Lung (tissue), 11 donors: ENCODE measurements at regions not wholly inside any gene's neighbourhood (a gene's known extent, or its start where the extent isn't known, plus 50 kb on each side); places are given as distances from the start of the nearest gene placed in this dataset.

Source experiments
- ATAC-seq: fragments of 200-7000 bp; cut with Tn5 transposase; one replicate; pipeline ENCODE4 v1.9.1; 2020; ENCODE audit warnings: moderate number of reproducible peaks; ENCODE audit not compliant: insufficient read depth, low FRiP score
- DNase-seq, 3 donors: peaks; one replicate each; pipeline ENCODE4 v3.0.0-alpha.2; 2013 to 2017
- H3K27ac ChIP-seq, 2 donors: one replicate each; pipeline ENCODE4 v1.5.1; 2013; ENCODE audit warnings: mild to moderate bottlenecking in 2 of 2, moderate library complexity in 2 of 2, control low read depth in 1 of 2, inconsistent platforms in 1 of 2, low read depth in 1 of 2, low read length in 1 of 2
- H3K27me3 ChIP-seq, 3 donors: one replicate each; pipeline ENCODE4 v1.5.1; 2013; ENCODE audit warnings: low read length in 2 of 3; ENCODE audit not compliant: control insufficient read depth in 3 of 3, insufficient read depth in 3 of 3
- H3K36me3 ChIP-seq, 4 donors: one replicate each; pipeline ENCODE4 v1.5.1; 2013; ENCODE audit warnings: low read length in 4 of 4, mild to moderate bottlenecking in 1 of 4, moderate library complexity in 1 of 4; ENCODE audit not compliant: control insufficient read depth in 4 of 4, insufficient read depth in 4 of 4
- H3K4me1 ChIP-seq, 5 donors: one replicate each; pipeline ENCODE4 v1.5.1; 2013; ENCODE audit warnings: low read length in 5 of 5, mild to moderate bottlenecking in 2 of 5, moderate library complexity in 1 of 5; ENCODE audit not compliant: control insufficient read depth in 5 of 5, insufficient read depth in 5 of 5
- H3K4me3 ChIP-seq: one replicate; pipeline ENCODE4 v1.5.1; 2013; ENCODE audit warnings: mild to moderate bottlenecking, control low read depth, moderate library complexity
- H3K9ac ChIP-seq, 2 donors: one replicate each; pipeline ENCODE4 v1.5.1; 2013; ENCODE audit warnings: low read length in 2 of 2, control low read depth in 1 of 2; ENCODE audit not compliant: insufficient read depth in 1 of 2
- H3K9me3 ChIP-seq, 4 donors: one replicate each; pipeline ENCODE4 v1.5.1; 2013; ENCODE audit warnings: low read length in 3 of 4, mild to moderate bottlenecking in 1 of 4, moderate library complexity in 1 of 4; ENCODE audit not compliant: control insufficient read depth in 4 of 4, insufficient read depth in 3 of 4
- WGBS, 2 donors: extraction: QIAGEN DNeasy Blood & Tissue Kit; methylation state at CpG; one replicate each; pipeline ENCODE4 v1.1.7; 2013; 5-methylcytosine and 5-hydroxymethylcytosine counted together
- TF ChIP-seq, protein P1 (sequence below): IDR thresholded peaks from 2 replicates; pipeline ENCODE4 v1.5.1; 2012; ENCODE audit warnings: mild to moderate bottlenecking; ENCODE audit errors: control extremely low read depth, extremely low read depth
- donor health status: control.
- donor health status: control.
- donor health status: Bipolar disorder and iron deficiency.
- donor health status: healthy.
- donor health status: DM: yes; HTN: yes; CAD: no.

DNA sequence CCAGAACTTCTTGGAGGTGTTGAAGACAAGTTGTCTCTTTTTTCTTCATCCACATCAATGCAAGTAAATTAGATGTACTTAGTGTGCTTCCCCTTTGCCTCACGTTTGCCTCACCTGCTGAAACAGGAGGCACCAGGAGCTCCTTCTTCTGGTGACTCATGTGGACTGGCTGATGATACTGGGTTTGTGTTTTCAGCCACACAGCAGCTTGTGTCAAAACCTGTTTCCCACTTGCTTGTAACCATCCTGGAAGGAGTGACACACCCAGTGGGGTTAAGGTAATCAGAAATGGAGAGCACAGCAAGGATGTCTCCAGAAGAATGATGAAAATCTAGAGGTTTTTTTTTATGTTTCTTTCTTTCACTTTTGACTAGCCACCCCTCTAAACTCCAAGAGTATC is 143.3 kb upstream of the RBMS3 start:
- WGBS, 2 donors = 71 to 79% methylated on average over 1 of the region's 1 CpG
- no peak overlapping the region for H3K27ac ChIP-seq
- TF ChIP-seq, protein P1, sequence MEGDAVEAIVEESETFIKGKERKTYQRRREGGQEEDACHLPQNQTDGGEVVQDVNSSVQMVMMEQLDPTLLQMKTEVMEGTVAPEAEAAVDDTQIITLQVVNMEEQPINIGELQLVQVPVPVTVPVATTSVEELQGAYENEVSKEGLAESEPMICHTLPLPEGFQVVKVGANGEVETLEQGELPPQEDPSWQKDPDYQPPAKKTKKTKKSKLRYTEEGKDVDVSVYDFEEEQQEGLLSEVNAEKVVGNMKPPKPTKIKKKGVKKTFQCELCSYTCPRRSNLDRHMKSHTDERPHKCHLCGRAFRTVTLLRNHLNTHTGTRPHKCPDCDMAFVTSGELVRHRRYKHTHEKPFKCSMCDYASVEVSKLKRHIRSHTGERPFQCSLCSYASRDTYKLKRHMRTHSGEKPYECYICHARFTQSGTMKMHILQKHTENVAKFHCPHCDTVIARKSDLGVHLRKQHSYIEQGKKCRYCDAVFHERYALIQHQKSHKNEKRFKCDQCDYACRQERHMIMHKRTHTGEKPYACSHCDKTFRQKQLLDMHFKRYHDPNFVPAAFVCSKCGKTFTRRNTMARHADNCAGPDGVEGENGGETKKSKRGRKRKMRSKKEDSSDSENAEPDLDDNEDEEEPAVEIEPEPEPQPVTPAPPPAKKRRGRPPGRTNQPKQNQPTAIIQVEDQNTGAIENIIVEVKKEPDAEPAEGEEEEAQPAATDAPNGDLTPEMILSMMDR = no peak
- H3K9me3 ChIP-seq = no peaks in the 10 kb centered on the region
- DNase-seq = no peak
- H3K27me3 ChIP-seq = no peaks in the 10 kb centered on the region
- no peak for ATAC-seq
- no peak overlapping the region for H3K9ac ChIP-seq
- H3K36me3 ChIP-seq = no peaks in the 10 kb centered on the region
- H3K4me1 ChIP-seq = peaks cover 0 to 28% (median 4%) of the 10 kb centered on the region in 5 donors
- H3K4me3 ChIP-seq = no peak overlapping the region

DNA sequence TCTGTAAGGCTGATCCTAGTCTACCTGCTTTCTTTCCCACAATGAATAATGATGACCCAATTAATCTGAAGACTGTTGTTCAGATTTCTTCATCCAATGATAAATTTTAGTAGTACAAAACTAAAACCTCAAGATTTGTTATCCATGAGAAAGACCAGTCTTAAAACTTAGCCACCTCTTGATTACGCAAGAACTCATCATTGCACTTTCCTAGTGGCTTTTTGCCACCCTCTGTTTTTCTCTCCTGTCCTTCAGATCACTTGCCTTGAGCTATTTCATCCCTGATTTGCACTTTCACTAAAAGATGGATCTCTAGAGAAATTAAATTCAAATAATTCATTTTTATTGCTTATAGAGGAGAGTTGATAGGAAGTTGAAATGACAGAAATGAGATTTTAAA is 142.7 kb upstream of the RBMS3 start:
- TF ChIP-seq, protein P1 = no peak
- no peaks in the 10 kb centered on the region for H3K9me3 ChIP-seq
- DNase-seq = no peak
- no peak for ATAC-seq
- H3K27me3 ChIP-seq = no peaks in the 10 kb centered on the region
- H3K4me3 ChIP-seq = no peak overlapping the region
- no peaks in the 10 kb centered on the region for H3K36me3 ChIP-seq
- peaks cover 0 to 28% (median 4%) of the 10 kb centered on the region in 5 donors for H3K4me1 ChIP-seq
- H3K27ac ChIP-seq = no peak overlapping the region
- WGBS, 2 donors = 96 to 98% methylated on average over 1 of the region's 1 CpG
- H3K9ac ChIP-seq = no peak overlapping the region

DNA sequence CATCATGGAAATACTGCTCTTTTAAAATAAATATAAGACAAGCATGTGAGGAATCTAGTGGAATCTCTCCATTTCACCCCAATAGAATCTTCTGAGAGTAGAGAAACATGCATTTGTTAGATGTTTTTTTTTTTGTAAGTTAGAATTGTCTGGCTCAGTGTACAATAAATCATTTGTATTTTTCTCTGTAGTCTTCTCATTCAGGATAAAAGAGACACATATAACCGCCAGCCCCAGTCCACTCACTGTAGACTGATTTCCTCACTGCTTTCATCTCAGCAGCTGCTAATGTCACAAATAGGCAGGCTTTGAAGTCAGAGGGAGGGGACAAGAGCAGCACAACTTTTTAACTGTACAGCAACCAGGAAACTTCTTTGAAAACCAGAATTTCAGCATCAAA is 140.2 kb upstream of the RBMS3 start:
- WGBS, 2 donors = 43 to 52% methylated on average over 1 of the region's 1 CpG
- H3K4me3 ChIP-seq = no peak overlapping the region
- TF ChIP-seq, protein P1 = no peak
- ATAC-seq (peak; percentile 63), DNase-seq (peak; percentile 72 to 91 (median 87))
- H3K27me3 ChIP-seq = no peaks in the 10 kb centered on the region
- no peaks in the 10 kb centered on the region for H3K36me3 ChIP-seq
- H3K9me3 ChIP-seq = no peaks in the 10 kb centered on the region
- H3K4me1 ChIP-seq = peaks cover 0 to 44% (median 4%) of the 10 kb centered on the region in 5 donors
- no peak overlapping the region for H3K9ac ChIP-seq
- H3K27ac ChIP-seq = no peak overlapping the region
